GM19025 (cell line): ENCODE measurements at regions not wholly inside any gene's neighbourhood (a gene's known extent, or its start where the extent isn't known, plus 50 kb on each side); places are given as distances from the start of the nearest gene placed in this dataset.

Source experiments
- ATAC-seq: cut with Tn5 transposase; IDR thresholded peaks from one replicate; pipeline ENCODE4 v1.9.1; 2021; ENCODE audit warnings: mild to moderate bottlenecking, low read depth, moderate library complexity; ENCODE audit not compliant: unreplicated experiment

- no peak for ATAC-seq
Measured at GRCh38 chr1:221632072-221632471, 109.8 kb downstream of the DUSP10 start.

DNA sequence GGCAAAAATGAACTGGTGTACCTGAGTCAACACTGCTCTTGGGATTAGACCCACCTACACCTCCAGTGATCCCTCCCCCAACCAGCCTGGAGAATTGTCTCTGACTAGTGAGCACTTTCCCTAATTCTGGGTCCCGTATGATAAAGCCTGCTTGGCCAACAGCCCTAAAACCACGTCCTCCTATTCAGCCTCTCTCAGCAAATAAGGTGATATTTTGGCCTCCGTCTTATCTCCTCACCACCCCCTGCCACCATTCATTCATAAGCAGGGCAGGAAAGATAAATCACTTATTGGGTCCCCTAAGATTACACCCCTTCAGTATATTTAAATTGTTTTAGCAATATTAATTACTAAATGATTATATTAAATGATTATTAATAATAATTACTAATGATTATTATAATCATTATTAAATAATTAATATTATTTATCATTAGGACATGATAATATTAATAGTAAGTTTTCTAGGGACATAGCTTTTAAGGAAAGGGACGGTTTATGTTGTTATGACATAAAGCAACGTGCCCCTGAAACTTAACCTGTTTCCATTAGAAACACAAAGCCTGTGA lies 108.0 kb downstream of the DUSP10 start:
- ATAC-seq = no peak

GRCh38 chr1:221634606-221635005 lies 107.3 kb downstream of the DUSP10 start:
- ATAC-seq = no peak

GRCh38 chr1:221635305-221635704 lies 106.6 kb downstream of the DUSP10 start:
- ATAC-seq = no peak

- ATAC-seq = no peak
Measured at GRCh38 chr1:221636096-221636495, 105.8 kb downstream of the DUSP10 start.

DNA sequence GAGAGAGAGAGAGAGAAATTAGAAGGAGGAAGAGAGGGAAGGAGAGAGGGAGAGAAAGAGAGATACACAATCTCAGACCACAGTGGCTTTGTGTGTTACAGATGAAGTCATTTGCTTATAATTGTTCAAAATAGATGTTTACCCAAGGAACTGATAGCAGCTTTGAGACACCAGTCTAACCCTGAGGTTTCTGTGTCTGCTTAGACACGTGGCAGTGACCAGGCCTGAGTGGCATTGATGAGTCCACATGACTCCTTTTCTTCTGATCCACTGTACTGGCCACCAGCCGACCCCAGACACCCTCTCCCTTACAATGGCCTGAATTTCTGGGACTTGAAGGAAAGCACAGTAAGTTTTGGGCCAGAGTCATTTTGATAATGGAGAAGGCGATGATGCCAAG lies 104.9 kb downstream of the DUSP10 start:
- no peak for ATAC-seq

GRCh38 chr1:221637641-221638041 lies 104.2 kb downstream of the DUSP10 start:
- ATAC-seq = no peak

- no peak for ATAC-seq
Measured at GRCh38 chr1:221638595-221638994, 103.3 kb downstream of the DUSP10 start.

DNA sequence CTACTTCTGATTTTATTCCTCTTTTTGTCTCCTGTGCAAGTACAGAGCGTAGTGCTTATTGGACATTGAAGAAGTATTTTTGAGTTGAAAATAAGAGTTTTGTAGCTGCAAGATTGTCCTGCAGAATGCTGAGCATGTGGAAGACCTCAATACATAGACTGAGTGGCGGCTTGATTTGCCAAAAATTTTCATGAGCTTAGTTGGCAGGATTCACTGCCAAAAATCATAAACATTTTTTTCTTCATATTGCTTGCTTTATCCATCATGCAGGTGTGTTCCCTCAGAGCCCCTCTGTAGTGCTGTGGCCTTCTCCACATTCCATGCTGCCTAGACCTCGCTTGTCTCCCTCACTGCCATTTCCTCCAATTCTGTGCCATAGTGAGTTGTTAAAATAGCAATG lies 100.1 kb downstream of the DUSP10 start:
- no peak for ATAC-seq

DNA sequence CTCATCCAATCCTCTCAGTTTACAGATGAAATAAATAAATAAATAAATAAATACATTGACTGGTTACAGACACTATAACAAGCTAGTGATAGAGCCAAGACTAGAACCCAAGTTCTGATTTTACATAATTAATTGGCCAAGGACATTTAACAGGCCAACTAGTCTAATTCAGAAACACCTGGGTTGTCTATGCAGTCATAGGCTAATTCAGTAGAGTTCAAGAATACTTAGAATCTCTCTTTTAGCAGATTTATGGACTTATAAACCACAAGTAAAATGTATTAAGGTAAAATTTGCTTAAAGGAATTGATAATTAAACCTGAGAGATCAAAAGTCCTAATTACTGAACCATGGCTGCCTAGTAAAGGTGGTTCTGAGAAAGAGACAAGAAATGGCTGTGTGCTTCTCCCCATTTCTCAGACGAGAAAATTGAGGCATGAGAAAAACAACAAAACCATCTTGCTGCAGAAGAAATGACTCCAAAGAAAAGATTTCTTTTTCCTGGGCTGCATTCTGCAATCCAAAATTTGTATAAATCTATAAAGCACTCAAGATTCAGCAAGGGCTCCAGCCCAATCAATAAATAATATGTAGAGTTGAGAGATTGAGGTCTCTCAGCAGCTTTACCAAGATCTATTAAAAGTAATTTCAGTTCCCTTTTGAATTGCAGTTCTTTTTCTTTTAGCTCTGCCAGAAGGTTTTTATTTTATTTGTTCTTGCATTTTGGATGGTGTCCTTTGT lies 98.3 kb downstream of the DUSP10 start:
- peak; percentile 64 for ATAC-seq

- ATAC-seq = peak; percentile 2
Measured at GRCh38 chr1:221644145-221644448, 97.8 kb downstream of the DUSP10 start.

GRCh38 chr1:221644663-221645258 lies 97.1 kb downstream of the DUSP10 start:
- ATAC-seq = peak; percentile 34

DNA sequence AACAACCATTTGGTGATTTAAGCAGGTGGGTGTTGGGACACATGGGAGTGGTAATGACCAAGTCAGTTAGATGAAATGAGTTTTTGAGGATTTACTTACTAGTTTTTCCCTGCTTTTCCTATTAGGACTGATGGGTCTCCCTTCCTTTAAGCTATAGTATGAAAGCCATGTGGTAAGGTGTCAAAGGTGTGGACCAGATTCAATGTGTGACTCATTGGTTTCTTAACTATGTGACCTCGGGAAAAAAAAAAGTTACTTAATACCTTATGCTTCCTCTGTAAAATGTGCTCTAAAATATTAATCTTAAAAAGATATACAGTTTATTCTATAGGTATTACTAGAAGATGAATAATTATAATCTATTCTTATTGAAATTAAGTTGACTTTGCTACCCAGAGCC lies 93.7 kb downstream of the DUSP10 start:
- ATAC-seq = no peak
